Endothelial cell (in vitro differentiated cells): ENCODE measurements at regions not wholly inside any gene's neighbourhood (a gene's known extent, or its start where the extent isn't known, plus 50 kb on each side); places are given as distances from the start of the nearest gene placed in this dataset.

Experiments used
- DNase-seq: peaks from one replicate; pipeline ENCODE4 v3.0.0; 2021; ENCODE audit warnings: low spot score
- H3K27ac Mint-ChIP-seq: one replicate; pipeline ENCODE4 v1.8.0; 2021; ENCODE audit warnings: mixed read lengths, inconsistent platforms; ENCODE audit not compliant: unreplicated experiment
- H3K27me3 Mint-ChIP-seq: one replicate; pipeline ENCODE4 v1.8.0; 2021; ENCODE audit warnings: mild to moderate bottlenecking, moderate library complexity, mixed read lengths, inconsistent platforms; ENCODE audit not compliant: unreplicated experiment
- H3K36me3 Mint-ChIP-seq: one replicate; pipeline ENCODE4 v1.8.0; 2021; ENCODE audit warnings: mild to moderate bottlenecking, low read depth, mixed read lengths, inconsistent platforms; ENCODE audit not compliant: unreplicated experiment
- H3K4me1 Mint-ChIP-seq: one replicate; pipeline ENCODE4 v1.8.0; 2021; ENCODE audit warnings: mild to moderate bottlenecking, mixed read lengths, inconsistent platforms; ENCODE audit not compliant: unreplicated experiment
- H3K4me3 Mint-ChIP-seq: one replicate; pipeline ENCODE4 v1.8.0; 2021; ENCODE audit warnings: mild to moderate bottlenecking, mixed read lengths, inconsistent platforms; ENCODE audit not compliant: unreplicated experiment
- H3K9me3 Mint-ChIP-seq: one replicate; pipeline ENCODE4 v1.8.0; 2021; ENCODE audit warnings: mixed read lengths, inconsistent platforms; ENCODE audit not compliant: unreplicated experiment
- TF ChIP-seq, protein P1 (sequence below): fragments of 200-600 bp; sonication (generic); IDR thresholded peaks from one replicate; pipeline ENCODE4 v1.5.0; 2021; ENCODE audit warnings: antibody characterized with exemption; ENCODE audit not compliant: unreplicated experiment

DNA sequence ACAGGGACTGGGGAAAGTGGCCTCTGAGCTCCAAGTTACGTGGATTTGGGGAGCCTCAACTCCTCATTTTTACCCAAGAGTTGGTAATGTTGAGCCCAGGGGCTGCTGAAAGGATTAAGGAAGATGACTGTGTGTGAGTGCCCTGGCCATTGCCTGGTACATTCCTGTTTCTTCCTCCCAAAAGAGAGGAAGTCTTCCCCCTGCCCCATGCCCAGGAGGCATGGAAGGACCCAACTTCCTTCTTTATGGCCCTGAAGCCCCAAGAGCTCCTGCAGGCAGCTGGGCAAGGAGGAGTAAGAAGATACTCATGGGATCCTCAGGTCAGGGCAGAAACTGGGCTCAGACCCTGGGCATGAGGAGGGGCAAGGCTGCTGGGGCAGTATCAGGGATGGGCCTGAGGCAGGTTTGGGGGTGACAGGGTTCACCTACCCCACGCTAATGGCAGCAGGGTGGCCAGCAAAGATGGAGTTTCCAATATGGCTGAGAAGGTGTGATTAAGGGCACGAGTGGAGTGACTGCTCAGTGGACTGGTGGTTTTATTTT is 118.3 kb upstream of the MVB12B start:
- H3K27me3 Mint-ChIP-seq, result no peaks in the 10 kb centered on the region
- peaks cover 12% of the 10 kb centered on the region for H3K4me1 Mint-ChIP-seq
- no peak overlapping the region for H3K4me3 Mint-ChIP-seq
- H3K9me3 Mint-ChIP-seq, result no peaks in the 10 kb centered on the region
- H3K27ac Mint-ChIP-seq, result no peak overlapping the region
- no peak for DNase-seq
- no peaks in the 10 kb centered on the region for H3K36me3 Mint-ChIP-seq
- TF ChIP-seq, protein P1, sequence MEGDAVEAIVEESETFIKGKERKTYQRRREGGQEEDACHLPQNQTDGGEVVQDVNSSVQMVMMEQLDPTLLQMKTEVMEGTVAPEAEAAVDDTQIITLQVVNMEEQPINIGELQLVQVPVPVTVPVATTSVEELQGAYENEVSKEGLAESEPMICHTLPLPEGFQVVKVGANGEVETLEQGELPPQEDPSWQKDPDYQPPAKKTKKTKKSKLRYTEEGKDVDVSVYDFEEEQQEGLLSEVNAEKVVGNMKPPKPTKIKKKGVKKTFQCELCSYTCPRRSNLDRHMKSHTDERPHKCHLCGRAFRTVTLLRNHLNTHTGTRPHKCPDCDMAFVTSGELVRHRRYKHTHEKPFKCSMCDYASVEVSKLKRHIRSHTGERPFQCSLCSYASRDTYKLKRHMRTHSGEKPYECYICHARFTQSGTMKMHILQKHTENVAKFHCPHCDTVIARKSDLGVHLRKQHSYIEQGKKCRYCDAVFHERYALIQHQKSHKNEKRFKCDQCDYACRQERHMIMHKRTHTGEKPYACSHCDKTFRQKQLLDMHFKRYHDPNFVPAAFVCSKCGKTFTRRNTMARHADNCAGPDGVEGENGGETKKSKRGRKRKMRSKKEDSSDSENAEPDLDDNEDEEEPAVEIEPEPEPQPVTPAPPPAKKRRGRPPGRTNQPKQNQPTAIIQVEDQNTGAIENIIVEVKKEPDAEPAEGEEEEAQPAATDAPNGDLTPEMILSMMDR, result no peak

DNA sequence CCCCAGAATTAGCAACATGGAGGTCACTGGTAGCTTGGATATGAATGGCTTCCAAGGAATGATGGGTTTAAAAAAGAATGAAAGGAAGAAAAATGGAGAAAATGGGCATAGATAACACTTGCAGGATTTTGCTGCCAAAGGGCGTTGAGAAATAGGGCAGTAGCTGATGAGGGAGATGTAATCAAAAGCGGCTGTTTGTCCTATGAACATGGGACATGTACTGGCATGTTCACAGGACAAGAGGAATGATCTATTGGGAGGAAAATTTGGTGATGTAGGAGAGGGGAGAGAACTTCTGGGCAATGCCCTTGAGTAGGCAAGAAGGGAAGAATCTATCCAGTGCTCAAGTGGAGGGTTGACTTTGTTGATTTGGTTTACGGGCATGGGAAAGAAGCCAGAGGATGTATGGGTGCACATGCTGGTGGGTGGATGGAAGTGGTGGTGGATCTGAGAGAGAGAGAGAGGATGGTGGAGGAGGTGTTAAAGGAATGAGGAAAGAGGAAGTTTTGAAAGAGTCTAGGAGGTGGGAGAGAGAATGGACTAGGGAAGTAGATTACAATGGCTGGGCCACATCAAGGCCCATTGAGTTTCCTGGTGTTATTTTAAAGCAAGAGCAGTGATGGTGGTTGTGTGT is 115.1 kb upstream of the MVB12B start:
- Mint-ChIP-seq H3K27me3 (peaks cover 1% of the 10 kb centered on the region), H3K9me3 (peaks cover 6% of the 10 kb centered on the region), H3K36me3 (peaks cover 12% of the 10 kb centered on the region), H3K4me1 (peaks cover 12% of the 10 kb centered on the region), H3K27ac (no peak overlapping the region), H3K4me3 (no peak overlapping the region)
- TF ChIP-seq, protein P1, result no peak
- no peak for DNase-seq

DNA sequence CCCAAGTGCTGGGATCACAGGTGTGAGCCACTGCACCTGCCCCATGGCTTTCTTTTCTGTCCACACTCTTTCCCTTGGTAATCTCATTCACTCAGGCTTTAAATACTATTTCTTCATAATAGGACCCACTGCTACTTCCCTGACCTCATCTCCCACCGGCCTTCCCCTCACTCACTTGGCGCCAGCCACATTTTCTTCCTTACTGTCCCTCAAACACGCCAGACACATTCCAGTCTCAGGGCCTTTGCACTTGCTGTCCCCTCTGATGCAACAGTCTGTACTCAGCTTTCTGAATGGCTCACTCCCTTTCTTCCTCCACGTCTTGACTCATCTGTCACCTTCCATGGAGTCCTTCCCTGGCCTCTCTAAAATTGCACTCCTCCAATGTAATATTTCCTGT is 111.1 kb upstream of the MVB12B start:
- TF ChIP-seq, protein P1, result no peak
- no peak for DNase-seq
- H3K9me3 Mint-ChIP-seq, result peaks cover 6% of the 10 kb centered on the region

DNA sequence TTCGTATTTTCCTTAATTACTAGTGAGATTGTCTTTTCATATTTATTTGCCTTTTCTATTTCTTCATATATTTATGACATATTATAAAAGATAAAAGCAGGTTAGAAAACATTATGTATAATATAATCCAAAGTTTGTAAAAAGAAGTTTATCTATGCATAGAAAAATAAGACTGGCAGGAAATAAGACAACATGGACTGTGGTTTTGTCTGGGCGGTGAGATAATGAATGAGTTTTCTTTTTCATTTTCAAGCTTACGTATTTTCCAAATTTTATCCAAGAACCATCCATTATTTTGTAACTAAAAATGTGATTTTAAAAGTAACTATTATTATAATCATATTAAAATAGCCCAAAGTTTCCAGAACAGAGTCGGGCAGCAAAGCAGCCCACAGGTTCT is 109.8 kb upstream of the MVB12B start:
- H3K36me3 Mint-ChIP-seq, result peaks cover 12% of the 10 kb centered on the region
- H3K4me1 Mint-ChIP-seq, result peaks cover 19% of the 10 kb centered on the region
- H3K9me3 Mint-ChIP-seq, result peaks cover 6% of the 10 kb centered on the region
- DNase-seq, result no peak
- H3K4me3 Mint-ChIP-seq, result no peak overlapping the region
- H3K27me3 Mint-ChIP-seq, result peaks cover 5% of the 10 kb centered on the region
- TF ChIP-seq, protein P1, result no peak
- H3K27ac Mint-ChIP-seq, result no peak overlapping the region

More for the DNA sequence above, 111.1 kb upstream of the MVB12B start:
- Mint-ChIP-seq H3K4me1 (peaks cover 19% of the 10 kb centered on the region), H3K27me3 (peaks cover 5% of the 10 kb centered on the region), H3K36me3 (peaks cover 12% of the 10 kb centered on the region), H3K27ac (no peak overlapping the region), H3K4me3 (no peak overlapping the region)

DNA sequence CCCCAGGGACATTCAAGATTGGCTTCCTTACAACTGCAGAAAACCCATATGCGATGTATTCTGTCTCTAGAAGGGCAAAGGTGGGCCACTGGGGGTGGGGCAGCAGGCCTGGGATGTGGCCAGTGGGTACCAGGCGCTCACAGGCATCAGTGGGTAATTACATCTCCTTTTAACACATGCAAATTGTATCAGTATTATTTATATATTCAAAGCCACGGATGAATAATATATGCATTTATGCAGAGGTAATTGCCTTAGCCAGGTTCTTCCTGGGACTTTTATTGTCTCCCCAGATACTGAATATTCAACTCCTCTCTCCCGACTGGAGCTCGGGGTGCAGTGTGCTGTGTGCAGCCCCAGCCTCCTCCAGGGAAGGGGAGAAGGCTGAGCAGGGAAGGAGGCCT is 109.4 kb upstream of the MVB12B start:
- Mint-ChIP-seq H3K4me3 (no peak overlapping the region), H3K27me3 (peaks cover 6% of the 10 kb centered on the region), H3K36me3 (peaks cover 12% of the 10 kb centered on the region)

More for the DNA sequence above, 109.4 kb upstream of the MVB12B start:
- Mint-ChIP-seq H3K9me3 (peaks cover 6% of the 10 kb centered on the region), H3K27ac (no peak overlapping the region), H3K4me1 (peaks cover 19% of the 10 kb centered on the region)
- no peak for DNase-seq
- TF ChIP-seq, protein P1, result no peak
